Heart left ventricle (tissue), 13 donors: ENCODE measurements at regions not wholly inside any gene's neighbourhood (a gene's known extent, or its start where the extent isn't known, plus 50 kb on each side); places are given as distances from the start of the nearest gene placed in this dataset.

ENCODE experiments used
- CTCF ChIP-seq, 12 donors: fragments of 200-600 bp; sonication (generic) in 4 of 12; IDR thresholded peaks; one replicate each; pipeline versions ENCODE4 v1.5.0 to v1.8.0; 2018 to 2022; ENCODE audit warnings: antibody characterized with exemption in 12 of 12, mild to moderate bottlenecking in 5 of 12
- POLR2A ChIP-seq, 2 donors: fragments of 450-650 bp; IDR thresholded peaks; one replicate each; pipeline ENCODE4 v1.6.1; 2017; ENCODE audit warnings: antibody characterized with exemption in 2 of 2, mild to moderate bottlenecking in 2 of 2, moderate library complexity in 2 of 2
- donor health status: ischemic (EF 13 %, LVEDD 7.1; RV severe dilation, severe dysfunction).
- donor health status: DM: no; HTN: yes; CAD: no.
- donor health status: DM: no; HTN: no; CAD: no.
- donor health status: ischemic (EF 25% LVEDD 6.9; RV normal size, moderate dysfunction).
- donor health status: ischemic (EF 25% LVEDD 5.7; RV mildly dilated, moderate dysfunction).
- donor health status: ischemic (EF 35%, LVEDD 5.7; RV mildly dilated, moderate dysfunction).
- donor health status: nonischemic (EF 11% LVEDD 7.7; RV severe dilation, severe dysfunction).
- donor health status: DM: yes; HTN: yes; CAD: no.
- donor health status: PGD.
- donor health status: ischemic (EF 29% LVEDD 5.4; RV normal size, mild dysfunction).
- donor health status: nonischemic (EF 23%, LVEDD 6.1; RV moderate dilation, normal function).

DNA sequence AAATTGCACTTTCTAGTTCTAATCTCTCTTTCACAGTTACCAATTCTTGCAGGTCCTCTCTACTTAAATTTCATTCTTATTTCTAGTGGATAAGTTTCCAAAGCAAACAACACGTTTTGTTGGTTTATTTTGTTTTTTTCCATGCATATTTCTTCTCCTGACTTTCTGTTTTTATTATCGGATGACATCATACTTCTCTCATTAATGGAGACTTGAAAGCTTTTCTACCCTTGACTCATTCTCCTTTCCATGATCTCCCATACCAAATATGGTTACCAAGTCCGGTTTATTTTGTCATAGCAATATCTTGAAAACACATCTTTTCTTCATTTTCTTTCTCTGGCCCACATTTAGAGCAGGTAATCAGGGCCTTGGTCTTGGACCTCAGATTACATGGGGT lies 796.5 kb downstream of the GALC start:
- no peak for TF ChIP-seq CTCF (IDR thresholded peaks at IDR 0.05)
- TF ChIP-seq POLR2A (IDR thresholded peaks at IDR 0.05): no peak
